HG02623 (cell line): ENCODE measurements at regions not wholly inside any gene's neighbourhood (a gene's known extent, or its start where the extent isn't known, plus 50 kb on each side); places are given as distances from the start of the nearest gene placed in this dataset.
"Not testable (repeated sequence)": the region's sequence is repeated elsewhere in the genome, so short reads cannot be mapped to it uniquely, and the experiment has no call there.

ENCODE experiments used
- ATAC-seq: cut with Tn5 transposase; IDR thresholded peaks from one replicate; pipeline ENCODE4 v1.9.1; 2021; ENCODE audit warnings: moderate library complexity; ENCODE audit not compliant: unreplicated experiment

DNA sequence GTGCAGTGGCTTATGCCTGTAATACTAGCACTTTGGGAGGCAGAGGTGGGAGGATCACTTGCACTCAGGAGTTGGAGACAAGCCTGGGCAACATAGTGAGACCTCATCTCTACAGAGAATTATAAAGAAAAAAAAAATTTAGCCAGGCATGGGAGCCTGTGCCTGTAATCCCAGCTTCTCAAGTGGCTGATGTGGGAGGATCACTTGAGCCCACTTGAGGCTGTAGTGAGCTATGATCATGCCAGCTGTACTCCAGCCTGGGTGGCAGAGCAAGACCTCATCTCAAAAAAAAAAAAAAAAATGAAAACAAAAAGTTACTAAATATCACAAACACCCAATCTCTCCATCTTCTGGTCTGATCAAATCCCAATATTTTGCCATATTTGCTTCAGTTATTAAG lies 142.6 kb downstream of the DAZ2 start:
- ATAC-seq: not testable (repeated sequence)

DNA sequence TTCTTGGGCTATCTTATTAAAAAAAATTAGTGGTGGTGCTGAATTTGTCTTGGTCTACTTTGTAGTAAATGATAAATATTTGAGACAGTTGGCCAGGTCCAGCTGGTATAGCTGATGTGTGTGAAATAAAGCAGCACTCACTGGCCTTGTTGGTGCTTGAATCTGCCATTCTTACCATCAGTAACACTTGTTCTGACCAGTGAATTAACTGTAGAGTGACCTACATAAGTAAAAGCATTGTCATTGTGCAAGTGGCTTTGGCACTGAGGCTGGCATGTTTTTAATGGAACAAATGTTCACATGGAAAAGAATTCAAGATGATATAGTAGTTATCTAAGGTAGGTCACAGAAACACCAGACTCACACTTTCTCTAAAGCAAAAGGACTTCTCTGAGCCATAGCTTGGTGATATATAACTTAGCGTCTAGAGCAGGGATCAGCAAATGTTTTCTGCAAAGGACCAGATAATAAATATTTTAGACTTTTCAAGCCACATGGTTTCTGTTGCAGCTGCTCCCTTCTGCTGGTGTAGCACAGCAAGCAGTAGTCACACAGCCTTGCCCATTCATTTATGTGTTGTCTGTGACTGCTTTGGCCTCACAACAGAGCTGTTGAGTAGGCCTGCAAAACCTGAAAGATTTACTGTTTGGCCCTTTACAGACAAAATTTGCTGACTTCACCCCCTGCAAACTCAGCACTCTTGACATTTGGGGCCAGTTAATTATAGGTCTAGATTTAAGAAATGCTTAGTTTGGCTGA lies 144.1 kb downstream of the DAZ2 start:
- ATAC-seq: not testable (repeated sequence)

DNA sequence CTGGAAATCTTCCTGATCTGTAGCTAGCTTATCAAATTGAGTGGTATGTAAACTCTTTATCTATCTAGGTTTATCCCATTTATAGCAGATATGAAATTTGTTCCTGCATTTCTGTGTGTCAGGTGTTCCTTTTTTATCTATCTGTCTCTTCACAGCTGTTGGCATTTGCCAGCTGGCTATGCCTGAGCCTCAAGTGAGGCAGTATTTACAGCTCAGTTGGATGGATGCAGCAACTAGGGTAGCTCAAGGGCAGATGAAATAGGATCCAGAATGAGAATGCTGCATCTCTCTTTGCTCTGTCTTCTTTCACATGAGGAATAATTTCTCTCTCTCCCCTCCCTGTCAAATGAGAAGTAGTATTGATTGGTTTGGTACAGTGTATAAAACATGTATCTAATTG lies 144.8 kb downstream of the DAZ2 start:
- not testable (repeated sequence) for ATAC-seq

DNA sequence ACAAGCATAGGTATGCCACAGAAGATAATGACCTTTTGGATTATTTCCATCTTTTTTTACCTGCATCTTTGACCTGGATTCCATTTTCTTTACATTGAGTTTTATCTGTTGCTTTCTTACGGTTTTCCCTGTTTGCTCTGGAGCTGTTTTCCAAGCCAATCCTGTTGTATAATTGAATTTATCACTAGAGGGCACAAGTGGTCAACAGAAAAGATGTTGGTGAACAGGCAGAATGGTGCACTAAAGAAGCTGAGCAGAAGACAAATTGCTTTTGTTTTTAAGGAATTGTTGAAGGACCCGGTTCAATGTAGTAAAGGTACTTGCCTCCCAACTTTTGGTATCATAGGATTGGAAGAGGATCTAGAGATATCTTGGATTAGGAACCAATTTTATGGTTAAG lies 177.8 kb downstream of the DAZ2 start:
- ATAC-seq: not testable (repeated sequence)

DNA sequence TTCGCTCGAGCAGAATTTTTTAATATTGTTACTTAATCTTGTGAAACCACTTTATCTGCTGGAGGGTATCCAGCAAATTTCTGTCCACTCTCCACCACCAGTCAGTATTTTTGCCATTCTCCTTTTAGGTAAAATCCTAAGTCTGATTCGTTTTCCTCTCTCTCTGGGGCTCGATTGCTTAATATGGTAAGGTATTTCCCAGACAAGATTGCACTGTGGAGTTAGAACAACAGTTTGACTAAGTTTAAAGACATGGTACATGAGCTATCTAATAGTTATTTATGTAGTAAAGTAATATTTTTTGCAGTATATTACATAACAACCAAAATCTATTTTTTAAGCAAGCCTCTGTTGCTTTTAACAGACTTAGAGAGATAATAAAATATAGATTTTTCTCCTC lies 181.9 kb downstream of the DAZ2 start:
- not testable (repeated sequence) for ATAC-seq

DNA sequence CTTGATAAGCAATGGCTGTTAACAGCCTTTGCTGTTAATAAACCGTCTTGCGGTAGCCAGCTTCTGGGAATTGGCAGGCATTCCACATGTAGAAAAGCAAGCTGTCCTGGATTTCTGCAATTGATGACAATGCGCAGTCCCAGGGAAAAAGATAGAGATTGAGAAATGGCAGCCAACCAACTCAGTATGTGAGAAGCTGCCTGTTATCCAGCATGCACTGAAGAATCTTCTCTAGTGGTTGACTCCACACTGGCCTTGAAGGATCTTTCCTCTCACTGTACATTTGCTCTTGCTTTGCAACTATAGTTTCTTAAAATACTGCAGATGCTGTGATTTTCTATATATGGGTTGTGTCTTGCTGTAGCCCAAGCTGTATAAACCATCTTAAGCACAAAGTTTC lies 182.5 kb downstream of the DAZ2 start:
- not testable (repeated sequence) for ATAC-seq

DNA sequence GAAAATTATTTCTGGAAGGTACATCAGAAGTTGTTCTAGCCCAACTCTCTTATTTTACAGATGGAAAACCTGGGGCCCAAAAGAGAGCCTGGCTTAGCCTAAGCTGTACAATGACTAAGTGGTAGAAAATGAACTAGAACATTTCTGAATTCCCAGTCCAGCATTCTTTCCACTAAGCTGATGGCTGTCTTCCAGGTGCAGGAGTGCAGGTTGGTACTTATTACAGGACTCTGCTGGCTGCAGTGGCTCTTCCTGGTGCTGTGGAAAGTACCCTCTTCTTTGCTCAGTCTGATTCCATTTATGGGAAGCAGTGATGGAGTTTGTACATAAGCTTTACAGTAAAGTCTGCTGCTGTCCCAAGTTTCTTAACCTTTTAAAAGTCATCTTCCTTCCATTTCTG lies 196.6 kb downstream of the DAZ2 start:
- ATAC-seq: not testable (repeated sequence)

DNA sequence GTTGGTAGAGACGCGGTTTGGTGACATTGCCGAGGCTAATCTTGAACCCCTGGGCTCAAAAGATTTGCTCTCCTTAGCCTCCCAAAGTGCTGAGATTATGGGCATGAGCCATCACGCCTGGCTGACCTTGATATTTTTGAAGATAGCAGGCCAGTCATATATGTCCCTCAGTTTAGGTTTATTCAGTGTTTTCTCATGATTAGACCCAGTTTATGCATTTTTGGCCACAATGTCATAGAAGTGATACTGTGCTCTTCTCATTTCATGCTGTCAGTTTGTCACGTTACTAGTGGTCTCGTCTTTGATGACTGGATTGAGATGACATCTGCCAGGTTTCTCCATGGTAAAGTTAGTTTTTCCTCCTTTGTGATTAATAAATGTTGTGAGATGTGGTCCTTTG lies 209.9 kb downstream of the DAZ2 start:
- not testable (repeated sequence) for ATAC-seq

DNA sequence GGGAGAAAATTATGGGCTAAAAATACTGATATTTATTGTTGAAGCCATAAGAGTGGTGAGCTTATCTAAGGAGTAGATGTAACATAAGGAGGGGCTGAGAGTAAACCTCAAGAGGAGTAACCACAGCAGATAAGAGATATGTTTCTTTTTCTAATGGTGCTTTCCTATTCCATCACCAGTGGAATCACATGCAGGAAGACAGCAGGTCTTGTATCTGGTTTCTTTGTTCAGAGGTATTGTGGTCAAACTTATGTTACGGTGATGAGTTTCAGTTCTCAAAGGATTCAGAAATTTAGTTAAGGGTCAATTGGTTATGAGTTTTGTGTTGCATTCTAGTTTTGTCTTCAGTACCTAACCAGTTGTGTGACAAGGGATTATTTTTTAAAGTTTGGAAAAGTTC lies 225.4 kb downstream of the DAZ2 start:
- ATAC-seq: peak; percentile 87

DNA sequence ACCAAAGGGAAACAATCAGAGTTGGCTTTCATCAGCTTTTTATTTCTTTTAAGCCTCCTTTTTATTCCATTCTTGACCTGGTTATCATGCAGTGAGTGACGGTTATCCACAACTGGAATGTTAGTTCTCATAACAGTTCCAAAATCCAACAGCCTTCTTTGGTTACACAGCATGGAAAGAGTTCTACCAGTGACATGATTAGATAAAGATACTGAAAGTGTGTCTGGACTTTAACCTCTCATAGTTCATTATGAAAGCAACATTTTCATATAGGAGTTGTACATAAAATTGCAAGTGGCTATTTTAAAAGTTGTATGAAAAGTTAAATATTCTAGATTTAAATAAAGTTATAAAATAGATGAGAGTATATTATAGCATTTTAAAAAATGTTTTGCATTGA lies 225.9 kb downstream of the DAZ2 start:
- not testable (repeated sequence) for ATAC-seq

DNA sequence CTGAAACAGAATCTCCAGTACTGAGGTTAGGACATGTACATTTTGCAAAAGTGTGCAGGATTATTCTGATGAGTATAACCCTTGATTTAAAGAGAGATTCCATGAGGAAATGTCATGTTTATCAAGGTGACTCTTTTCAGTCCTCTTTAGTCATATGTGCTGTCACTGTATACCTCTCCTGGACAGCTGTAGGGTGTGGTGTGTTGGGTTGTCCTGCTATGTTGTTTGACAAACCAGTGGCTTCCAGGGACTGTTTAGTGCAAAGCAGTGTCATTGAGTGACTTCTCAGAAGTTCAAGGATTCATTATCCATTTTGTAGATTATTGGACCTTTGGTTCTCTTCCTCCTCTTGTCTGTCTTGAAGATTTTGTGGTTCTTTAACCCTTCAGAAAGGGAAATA lies 236.3 kb downstream of the DAZ2 start:
- not testable (repeated sequence) for ATAC-seq

DNA sequence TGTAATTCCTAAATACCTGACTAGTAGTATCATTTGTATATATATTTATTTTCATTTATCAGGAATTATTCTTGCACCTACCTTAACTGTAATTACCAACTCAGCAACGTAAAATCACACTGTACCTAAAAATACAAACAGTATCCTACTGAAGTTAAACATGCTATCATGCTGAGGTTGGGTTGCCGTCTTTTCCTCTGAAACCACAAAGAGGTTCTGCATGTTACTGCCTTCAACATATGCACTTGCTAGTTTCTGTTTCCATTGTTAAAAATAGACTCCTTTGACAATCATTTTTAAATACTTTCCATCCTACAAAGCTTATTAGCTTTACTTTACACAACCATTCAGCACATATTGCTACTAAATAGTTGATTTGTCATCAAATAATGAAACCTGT lies 283.6 kb downstream of the DAZ2 start:
- not testable (repeated sequence) for ATAC-seq
